Calu3 (cell line): ENCODE measurements at regions not wholly inside any gene's neighbourhood (a gene's known extent, or its start where the extent isn't known, plus 50 kb on each side); places are given as distances from the start of the nearest gene placed in this dataset.

ENCODE experiments used
- BruUV-seq: library from RNA; stranded (reverse); fragments of 400-500 nt; replicated peaks from 2 replicates; lab custom pipeline; 2021; lab: Mats Ljungman, UMichigan
- CTCF ChIA-PET: fragments of 300-600 bp; sonication (Branson Sonifier 250); formaldehyde crosslinking; loops from one replicate; lab custom pipeline; 2022; ENCODE audit warnings: antibody characterized with exemption; lab: Charles Lee
- DNase-seq: peaks from one replicate; pipeline ENCODE4 v3.0.0; 2022
- H3K27ac Mint-ChIP-seq: one replicate; pipeline ENCODE4 v1.8.0; 2022; ENCODE audit warnings: mixed read lengths; ENCODE audit not compliant: unreplicated experiment
- H3K27me3 Mint-ChIP-seq: one replicate; pipeline ENCODE4 v1.8.0; 2022; ENCODE audit warnings: mixed read lengths; ENCODE audit not compliant: unreplicated experiment
- H3K36me3 Mint-ChIP-seq: one replicate; pipeline ENCODE4 v1.8.0; 2022; ENCODE audit warnings: mild to moderate bottlenecking, moderate library complexity, mixed read lengths; ENCODE audit not compliant: insufficient read depth, unreplicated experiment
- H3K4me1 Mint-ChIP-seq: one replicate; pipeline ENCODE4 v1.8.0; 2022; ENCODE audit warnings: mild to moderate bottlenecking, low read depth, mixed read lengths; ENCODE audit not compliant: unreplicated experiment
- H3K4me3 Mint-ChIP-seq: one replicate; pipeline ENCODE4 v1.8.0; 2022; ENCODE audit warnings: mild to moderate bottlenecking, low read depth, moderate library complexity, mixed read lengths; ENCODE audit not compliant: unreplicated experiment
- H3K9me3 Mint-ChIP-seq: one replicate; pipeline ENCODE4 v1.8.0; 2022; ENCODE audit warnings: low read depth, mixed read lengths; ENCODE audit not compliant: unreplicated experiment
- CTCF ChIP-seq: fragments of 200-600 bp; IDR thresholded peaks from one replicate; pipeline ENCODE4 v1.8.0; 2022; ENCODE audit warnings: antibody characterized with exemption; ENCODE audit not compliant: unreplicated experiment
- intact Hi-C: fragments of 100-400 bp; cut with micrococcal nuclease; formaldehyde crosslinking; loops from one replicate; pipeline ENCODE4 v1.10.0; 2022; ENCODE audit not compliant: unreplicated experiment

- no peak overlapping the region for H3K27ac Mint-ChIP-seq
- DNase-seq = no peak
- intact Hi-C loops = no loop called here
- no TSS peak for BruUV-seq
- CTCF ChIA-PET = no interaction called here
- no peak overlapping the region for H3K4me3 Mint-ChIP-seq
- no peaks in the 10 kb centered on the region for H3K9me3 Mint-ChIP-seq
- H3K4me1 Mint-ChIP-seq = peaks cover 15% of the 10 kb centered on the region
- H3K27me3 Mint-ChIP-seq = no peaks in the 10 kb centered on the region
- peaks cover 10% of the 10 kb centered on the region for H3K36me3 Mint-ChIP-seq
- no peak for TF ChIP-seq CTCF
These were observed 129.0 kb downstream of the KATNIP start for GRCh38 chr16:27678955-27679354.

GRCh38 chr16:27679899-27680298, 130.0 kb downstream of the KATNIP start:
- CTCF ChIA-PET = interaction anchor here (0.7 kb wide), 1 partner anchor 121 kb away, joined by 8 read pairs; no protein-coding TSS in a partner anchor
- peaks cover 15% of the 10 kb centered on the region for H3K4me1 Mint-ChIP-seq

GRCh38 chr16:27681681-27682080, 131.7 kb downstream of the KATNIP start:
- no peak overlapping the region for H3K27ac Mint-ChIP-seq
- CTCF ChIA-PET = no interaction called here

More at GRCh38 chr16:27679899-27680298, 130.0 kb downstream of the KATNIP start:
- intact Hi-C loops = no loop called here
- Mint-ChIP-seq H3K27me3 (no peaks in the 10 kb centered on the region), H3K9me3 (no peaks in the 10 kb centered on the region), H3K27ac (no peak overlapping the region), H3K36me3 (peaks cover 10% of the 10 kb centered on the region), H3K4me3 (no peak overlapping the region)
- no TSS peak for BruUV-seq
- DNase-seq = no peak
- no peak for TF ChIP-seq CTCF

DNA sequence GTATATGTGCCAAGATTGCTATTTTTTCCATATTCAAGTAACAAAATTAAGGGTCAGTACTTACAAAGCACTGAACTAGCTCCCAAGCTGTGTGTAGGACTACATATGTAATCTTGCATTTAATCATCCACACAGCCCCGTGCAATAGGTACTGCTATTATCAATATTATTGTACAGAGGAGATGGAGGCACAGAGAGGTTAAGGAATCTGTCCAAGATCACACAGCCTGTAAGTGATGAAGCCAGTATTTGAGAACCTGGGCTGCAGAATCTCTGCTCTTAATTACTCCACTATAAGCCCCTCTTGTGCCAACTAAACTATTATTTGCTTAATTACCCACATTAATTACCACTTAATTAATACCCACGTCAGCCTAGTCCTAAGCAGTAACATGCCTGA, 134.1 kb downstream of the KATNIP start:
- CTCF ChIA-PET = no interaction called here
- no peak for DNase-seq
- no TSS peak for BruUV-seq

More at GRCh38 chr16:27681681-27682080, 131.7 kb downstream of the KATNIP start:
- intact Hi-C loops = no loop called here
- peaks cover 10% of the 10 kb centered on the region for H3K36me3 Mint-ChIP-seq
- no peak overlapping the region for H3K4me3 Mint-ChIP-seq
- H3K4me1 Mint-ChIP-seq = peaks cover 6% of the 10 kb centered on the region
- H3K27me3 Mint-ChIP-seq = no peaks in the 10 kb centered on the region
- no TSS peak for BruUV-seq
- no peaks in the 10 kb centered on the region for H3K9me3 Mint-ChIP-seq
- TF ChIP-seq CTCF = no peak
- DNase-seq = no peak

More for the DNA sequence above, 134.1 kb downstream of the KATNIP start:
- TF ChIP-seq CTCF = no peak
- Mint-ChIP-seq H3K36me3 (peaks cover 10% of the 10 kb centered on the region), H3K4me3 (no peak overlapping the region), H3K27me3 (no peaks in the 10 kb centered on the region), H3K27ac (no peak overlapping the region), H3K9me3 (no peaks in the 10 kb centered on the region), H3K4me1 (no peaks in the 10 kb centered on the region)
- intact Hi-C loops = no loop called here
